D341Med (cell line): ENCODE measurements at regions not wholly inside any gene's neighbourhood (a gene's known extent, or its start where the extent isn't known, plus 50 kb on each side); places are given as distances from the start of the nearest gene placed in this dataset.

ENCODE experiments used
- DNase-seq: peaks from one replicate; pipeline ENCODE4 v3.0.0; 2012; ENCODE audit warnings: low spot score

GRCh38 chr10:78981257-78981969 lies 87.4 kb upstream of the ZMIZ1 start:
- DNase-seq: no peak

DNA sequence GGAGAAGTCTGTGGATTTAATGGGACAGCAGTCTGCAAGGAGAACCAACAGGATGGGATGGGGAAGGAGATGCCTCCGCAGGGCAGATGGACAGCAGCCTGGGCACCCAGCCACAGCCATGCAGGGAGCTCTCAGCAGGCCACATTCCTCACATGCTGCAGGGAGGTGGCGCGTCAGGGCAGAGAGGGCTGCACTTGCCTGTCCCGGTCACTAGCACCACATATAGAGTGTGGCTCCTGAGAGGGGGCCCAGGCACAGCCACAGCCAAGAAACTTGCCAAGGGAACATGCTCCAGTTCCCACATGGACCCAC lies 86.8 kb upstream of the ZMIZ1 start:
- DNase-seq: no peak

DNA sequence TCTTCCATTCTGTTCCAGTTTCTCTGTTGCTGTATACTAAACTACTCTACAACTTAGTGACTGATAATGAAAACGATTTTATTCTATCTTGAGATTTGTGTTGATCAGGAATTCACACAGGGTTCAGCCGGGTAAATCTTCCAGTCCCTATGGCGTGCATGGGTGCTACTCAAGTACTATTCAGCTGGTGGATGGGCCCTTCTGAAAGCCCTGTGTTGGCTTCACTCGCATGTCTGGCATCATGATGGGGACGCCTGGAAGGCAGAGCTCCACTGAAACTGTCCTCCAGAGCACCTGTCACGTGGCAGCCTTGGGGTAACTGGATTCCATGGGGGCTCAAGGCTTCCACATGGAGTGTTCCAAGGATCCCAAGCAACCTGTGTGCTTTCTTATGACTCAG lies 86.0 kb upstream of the ZMIZ1 start:
- DNase-seq: no peak

DNA sequence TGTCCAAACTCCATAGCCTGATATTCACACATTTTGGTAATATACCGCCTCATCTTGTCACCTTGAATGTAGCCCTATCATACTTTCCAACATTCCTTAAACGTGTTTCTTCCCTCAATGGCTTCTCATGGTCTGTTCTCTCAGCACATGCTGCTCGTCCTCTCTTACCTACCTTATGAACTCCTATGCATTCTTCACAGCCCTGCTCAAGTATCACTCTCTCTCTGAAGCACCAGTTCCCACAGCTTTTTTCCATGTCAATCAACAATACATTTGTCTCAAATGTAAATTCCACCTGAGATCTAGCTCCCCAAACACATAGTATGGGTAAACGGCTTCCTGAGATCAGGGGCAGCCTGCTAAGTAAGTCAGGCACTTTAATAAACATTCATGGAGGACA lies 85.2 kb upstream of the ZMIZ1 start:
- DNase-seq: no peak

DNA sequence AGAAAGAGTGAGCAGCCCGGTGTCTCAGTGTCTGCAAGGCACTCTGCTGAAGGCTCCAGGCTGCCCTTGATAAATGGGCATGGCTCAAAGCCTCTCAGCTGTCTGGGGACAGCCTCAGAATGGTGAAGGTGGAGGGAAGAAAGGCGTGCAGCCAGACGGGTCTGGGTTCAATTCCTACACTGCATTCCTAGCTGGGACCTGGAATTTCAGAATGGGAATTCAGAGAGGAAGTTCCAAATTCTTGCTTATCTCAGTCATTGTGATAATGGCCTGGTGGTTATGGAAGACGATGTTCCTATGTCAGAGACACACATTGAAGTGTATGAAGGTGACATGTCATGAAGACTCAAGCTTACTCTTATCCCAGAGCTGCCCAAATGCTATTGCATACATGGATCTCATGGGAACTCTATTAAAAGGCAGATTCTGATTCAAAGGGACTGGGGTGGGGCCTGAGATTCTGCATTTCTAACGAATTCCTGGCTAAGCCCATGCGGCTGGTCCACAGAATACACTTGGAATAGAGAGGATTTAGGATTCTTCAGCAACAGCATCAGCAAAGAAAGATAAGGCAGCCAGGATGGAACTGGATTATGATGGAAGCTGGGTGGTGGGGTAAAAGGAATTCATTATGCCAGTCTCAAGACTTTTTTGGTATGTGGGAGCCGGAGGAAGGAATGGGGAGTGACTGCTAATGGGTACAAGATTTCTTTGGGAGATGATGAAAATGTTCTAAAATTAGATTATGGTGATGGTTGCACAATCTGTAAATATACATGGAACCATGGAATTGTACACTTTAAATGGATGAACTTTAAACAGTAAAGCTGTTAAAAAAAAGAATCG lies 82.6 kb upstream of the ZMIZ1 start:
- DNase-seq: no peak

DNA sequence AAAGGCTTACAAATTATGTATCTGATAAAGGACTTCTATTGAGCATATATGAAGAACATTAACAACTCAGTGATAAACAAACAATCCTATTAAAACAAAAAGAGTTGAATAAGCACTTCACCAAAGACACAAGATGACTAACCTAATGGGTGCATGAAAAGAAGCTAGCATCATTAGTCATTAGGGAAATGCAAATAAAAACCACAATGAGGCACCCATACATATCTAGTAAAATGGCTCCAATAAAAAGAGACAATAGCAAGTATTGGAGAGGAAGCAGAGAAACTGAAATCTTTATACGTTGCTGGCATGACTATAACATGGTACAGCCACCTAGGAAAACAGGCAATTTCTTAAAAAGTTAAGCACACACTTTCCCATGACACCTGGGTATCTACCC lies 77.6 kb upstream of the ZMIZ1 start:
- DNase-seq: no peak

DNA sequence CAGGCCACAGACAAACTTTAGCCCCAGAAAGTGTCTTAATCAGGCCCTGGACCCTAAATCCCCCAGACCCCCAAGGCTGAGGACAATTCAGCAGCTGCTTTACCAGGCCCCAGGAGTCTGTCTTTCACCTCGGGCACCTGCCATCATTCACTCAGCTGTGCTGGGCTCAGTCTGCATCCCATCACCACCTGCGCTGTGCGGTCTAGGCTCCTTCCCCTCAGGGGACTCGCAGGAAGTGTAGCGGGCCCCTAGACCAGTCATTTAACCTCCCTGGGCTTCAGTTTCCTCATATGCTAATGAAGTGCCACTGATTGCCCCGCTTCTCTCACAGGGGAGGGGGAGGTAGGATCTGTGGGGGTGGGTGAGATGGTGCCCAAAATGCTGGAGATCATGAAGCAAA lies 76.4 kb upstream of the ZMIZ1 start:
- no peak for DNase-seq

- DNase-seq: no peak
Measured at GRCh38 chr10:78993261-78993945, 75.4 kb upstream of the ZMIZ1 start.

- DNase-seq: no peak
Measured at GRCh38 chr10:78995987-78996791, 72.6 kb upstream of the ZMIZ1 start.

DNA sequence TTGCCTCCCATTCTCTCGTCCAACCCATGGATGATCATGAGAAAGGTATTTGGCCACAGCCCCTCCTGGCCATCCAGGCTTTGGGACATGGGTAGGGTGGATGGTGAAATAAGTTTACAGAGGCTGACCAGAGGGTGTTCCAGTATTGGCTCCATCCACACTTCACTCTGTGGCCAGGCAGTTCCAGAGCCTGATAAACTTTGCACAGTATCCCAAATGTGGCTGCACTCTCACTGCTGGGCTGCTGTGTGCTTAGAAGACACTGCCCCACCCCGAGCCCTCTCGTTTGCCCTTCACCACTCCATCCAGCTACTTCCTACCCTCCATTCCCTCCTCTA lies 72.0 kb upstream of the ZMIZ1 start:
- no peak for DNase-seq

GRCh38 chr10:78997635-78998618 lies 70.8 kb upstream of the ZMIZ1 start:
- DNase-seq: no peak

- DNase-seq: no peak
Measured at GRCh38 chr10:79001082-79001885, 67.5 kb upstream of the ZMIZ1 start.

DNA sequence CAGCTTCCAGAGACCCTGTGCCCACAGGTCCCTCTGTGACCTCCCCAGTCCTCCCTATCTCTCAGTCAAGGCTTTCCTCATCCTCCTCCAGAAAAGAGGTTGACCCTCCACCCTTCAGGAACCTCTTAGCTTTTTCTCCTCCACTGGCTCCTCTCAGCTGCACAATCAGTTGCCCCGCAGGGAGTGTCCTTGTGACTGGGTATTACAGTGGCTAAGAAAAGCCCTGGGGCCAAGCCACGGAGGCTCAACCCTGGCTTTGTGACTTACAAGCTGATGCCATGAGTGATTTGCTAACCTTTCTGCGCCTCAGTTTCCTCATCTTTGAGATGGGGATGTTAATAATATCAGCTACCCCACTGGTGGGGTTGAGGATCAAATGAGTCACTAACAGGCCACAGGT lies 66.4 kb upstream of the ZMIZ1 start:
- DNase-seq: no peak

DNA sequence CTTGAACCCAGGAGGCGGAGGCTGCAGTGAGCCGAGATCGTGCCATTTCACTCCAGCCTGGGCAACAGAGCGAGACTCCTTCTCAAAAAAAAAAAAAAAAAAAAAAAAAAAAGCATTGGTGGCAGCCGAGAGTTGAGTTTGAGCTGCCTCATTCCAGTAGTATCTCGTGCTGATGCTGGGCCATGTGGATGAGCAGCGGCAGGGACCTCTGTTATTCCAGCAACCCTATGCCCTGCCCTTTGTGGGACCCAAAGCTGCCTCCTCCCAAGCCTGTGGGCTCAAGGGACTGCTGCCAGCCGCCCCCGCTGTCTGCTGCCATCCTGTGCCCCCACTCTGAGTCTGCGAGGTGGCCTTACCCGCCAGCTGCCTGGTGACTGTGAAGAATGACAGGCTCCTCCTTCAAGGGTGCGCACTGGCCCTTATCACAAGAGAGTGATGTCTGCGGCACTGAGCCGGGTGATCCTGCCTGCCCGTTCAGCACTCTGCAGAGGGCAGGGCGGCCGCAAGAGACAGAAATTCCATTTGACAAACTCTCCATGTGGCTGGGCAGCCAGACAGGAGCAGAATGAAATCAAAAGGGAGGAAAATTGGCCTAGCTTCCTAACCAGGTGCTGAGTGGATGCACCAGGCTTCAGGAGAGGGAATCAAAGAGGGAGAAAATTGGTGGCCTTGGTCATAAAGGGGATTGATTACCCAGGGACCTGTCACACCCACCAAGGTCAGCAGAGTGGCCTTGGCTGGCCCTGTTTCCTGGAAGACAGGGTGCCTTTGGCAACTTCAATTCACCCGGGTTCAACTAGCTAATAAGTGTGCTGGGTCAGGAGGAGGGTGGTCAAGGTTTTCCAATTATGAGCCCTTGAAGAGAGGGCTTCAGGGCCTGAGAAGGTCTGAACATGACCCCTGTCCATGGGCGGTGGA lies 65.3 kb upstream of the ZMIZ1 start:
- no peak for DNase-seq

- DNase-seq: no peak
Measured at GRCh38 chr10:79004311-79004710, 64.5 kb upstream of the ZMIZ1 start.

GRCh38 chr10:79005126-79005810 lies 63.5 kb upstream of the ZMIZ1 start:
- DNase-seq: no peak

- no peak for DNase-seq
Measured at GRCh38 chr10:79007018-79007417, 61.7 kb upstream of the ZMIZ1 start.

DNA sequence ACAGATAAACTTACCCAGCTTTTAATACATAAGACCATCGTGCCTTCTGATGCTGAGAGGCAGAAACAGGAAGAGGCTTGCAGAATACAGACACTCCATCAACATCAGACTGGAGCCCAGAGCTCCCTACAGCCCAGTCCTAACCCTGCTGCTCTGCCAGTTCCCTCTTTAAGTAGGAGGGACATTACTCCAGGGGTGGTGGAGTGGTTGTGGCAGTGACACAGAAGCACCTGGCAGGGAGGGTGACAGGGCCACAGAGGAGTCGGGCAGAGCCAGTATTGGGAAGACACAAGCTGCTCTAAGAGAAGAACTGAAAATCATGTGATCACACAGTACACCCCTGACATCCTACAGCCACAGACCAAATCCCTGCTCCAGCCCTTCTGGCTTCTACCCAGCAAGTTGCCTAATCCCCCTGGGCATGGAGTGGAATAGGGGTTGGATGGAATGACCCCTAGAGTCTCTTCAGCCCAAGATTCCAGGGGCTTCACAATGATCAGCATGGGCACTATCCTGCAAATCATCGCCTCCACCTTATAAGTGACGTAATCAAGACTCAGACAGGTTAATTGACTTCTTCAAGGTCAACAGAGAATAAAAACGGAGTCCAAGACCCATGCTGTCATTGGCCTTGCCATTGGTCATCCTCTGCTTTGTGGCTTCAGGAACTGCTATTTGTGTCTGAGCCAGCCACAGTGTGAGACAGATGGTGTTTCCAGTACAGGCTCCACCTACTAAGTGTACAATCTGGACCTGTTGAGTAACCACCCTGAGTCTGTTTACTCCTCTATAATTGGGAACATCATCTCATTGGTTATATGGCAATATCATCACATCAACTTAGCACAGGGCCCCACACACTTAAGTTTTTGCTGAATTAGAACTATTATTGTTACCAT lies 61.1 kb upstream of the ZMIZ1 start:
- DNase-seq: no peak
